ENCODE measurements at regions not wholly inside any gene's neighbourhood (a gene's known extent, or its start where the extent isn't known, plus 50 kb on each side); places are given as distances from the start of the nearest gene placed in this dataset.

DNA sequence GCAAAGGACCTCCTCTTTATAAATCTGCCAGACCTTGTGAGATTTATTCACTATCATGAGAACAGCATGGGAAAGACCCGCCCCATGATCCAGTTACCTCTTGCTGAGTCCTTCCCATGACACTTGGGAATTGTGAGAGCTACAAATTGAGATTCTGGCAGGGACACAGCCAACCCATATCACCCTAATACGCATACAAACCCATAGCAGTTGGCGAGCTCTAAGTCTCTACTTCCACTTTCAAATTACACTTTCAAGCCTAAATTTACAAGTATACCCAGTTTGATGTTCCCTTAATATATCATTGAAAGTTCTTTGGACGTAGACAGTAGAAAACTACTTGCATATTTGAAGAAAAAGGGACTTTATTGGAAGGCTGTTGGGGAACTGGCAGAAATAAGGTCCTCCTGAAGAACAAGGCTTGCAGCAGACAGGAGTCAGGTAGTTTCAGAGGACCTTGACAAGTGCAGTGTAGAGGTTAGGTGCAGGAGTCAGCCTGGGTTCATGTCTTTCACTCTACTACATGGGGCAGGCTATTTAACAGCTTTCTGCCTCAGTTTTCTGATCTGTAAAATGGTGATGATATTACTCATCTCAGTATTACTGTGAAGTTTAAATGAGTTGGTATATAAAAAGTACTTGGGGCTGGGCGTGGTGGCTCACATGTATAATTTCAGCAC, 107.9 kb upstream of the EEF2KMT start:
- TF ChIP-seq POLR2AphosphoS5 (IDR thresholded peaks at IDR 0.05; ENCODE audit: low read depth, low read length): no peak
- TF ChIP-seq, protein P1, sequence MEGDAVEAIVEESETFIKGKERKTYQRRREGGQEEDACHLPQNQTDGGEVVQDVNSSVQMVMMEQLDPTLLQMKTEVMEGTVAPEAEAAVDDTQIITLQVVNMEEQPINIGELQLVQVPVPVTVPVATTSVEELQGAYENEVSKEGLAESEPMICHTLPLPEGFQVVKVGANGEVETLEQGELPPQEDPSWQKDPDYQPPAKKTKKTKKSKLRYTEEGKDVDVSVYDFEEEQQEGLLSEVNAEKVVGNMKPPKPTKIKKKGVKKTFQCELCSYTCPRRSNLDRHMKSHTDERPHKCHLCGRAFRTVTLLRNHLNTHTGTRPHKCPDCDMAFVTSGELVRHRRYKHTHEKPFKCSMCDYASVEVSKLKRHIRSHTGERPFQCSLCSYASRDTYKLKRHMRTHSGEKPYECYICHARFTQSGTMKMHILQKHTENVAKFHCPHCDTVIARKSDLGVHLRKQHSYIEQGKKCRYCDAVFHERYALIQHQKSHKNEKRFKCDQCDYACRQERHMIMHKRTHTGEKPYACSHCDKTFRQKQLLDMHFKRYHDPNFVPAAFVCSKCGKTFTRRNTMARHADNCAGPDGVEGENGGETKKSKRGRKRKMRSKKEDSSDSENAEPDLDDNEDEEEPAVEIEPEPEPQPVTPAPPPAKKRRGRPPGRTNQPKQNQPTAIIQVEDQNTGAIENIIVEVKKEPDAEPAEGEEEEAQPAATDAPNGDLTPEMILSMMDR (IDR thresholded peaks at IDR 0.05 in 2 of 3, conservative IDR thresholded peaks at IDR 0.05 in 1 of 3; ENCODE audit: borderline replicate concordance in 1 of 3, insufficient read depth in 1 of 3, low read depth in 2 of 3, low read length in 2 of 3): no peak
- TF ChIP-seq, protein P2, sequence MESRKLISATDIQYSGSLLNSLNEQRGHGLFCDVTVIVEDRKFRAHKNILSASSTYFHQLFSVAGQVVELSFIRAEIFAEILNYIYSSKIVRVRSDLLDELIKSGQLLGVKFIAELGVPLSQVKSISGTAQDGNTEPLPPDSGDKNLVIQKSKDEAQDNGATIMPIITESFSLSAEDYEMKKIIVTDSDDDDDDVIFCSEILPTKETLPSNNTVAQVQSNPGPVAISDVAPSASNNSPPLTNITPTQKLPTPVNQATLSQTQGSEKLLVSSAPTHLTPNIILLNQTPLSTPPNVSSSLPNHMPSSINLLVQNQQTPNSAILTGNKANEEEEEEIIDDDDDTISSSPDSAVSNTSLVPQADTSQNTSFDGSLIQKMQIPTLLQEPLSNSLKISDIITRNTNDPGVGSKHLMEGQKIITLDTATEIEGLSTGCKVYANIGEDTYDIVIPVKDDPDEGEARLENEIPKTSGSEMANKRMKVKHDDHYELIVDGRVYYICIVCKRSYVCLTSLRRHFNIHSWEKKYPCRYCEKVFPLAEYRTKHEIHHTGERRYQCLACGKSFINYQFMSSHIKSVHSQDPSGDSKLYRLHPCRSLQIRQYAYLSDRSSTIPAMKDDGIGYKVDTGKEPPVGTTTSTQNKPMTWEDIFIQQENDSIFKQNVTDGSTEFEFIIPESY (IDR thresholded peaks at IDR 0.05; ENCODE audit: extremely low read depth, insufficient replicate concordance, low read length): no peak
- TF ChIP-seq SP1 (IDR thresholded peaks at IDR 0.05; ENCODE audit: low read depth): no peak
- TF ChIP-seq POLR2A (IDR thresholded peaks at IDR 0.05; ENCODE audit: borderline replicate concordance, extremely low read depth, insufficient read depth, insufficient read length): no peak
- TF ChIP-seq, protein P3, sequence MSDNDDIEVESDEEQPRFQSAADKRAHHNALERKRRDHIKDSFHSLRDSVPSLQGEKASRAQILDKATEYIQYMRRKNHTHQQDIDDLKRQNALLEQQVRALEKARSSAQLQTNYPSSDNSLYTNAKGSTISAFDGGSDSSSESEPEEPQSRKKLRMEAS (IDR thresholded peaks at IDR 0.05): no peak
- no peak for TF ChIP-seq EZH2 (IDR thresholded peaks at IDR 0.05)
- no peak for TF ChIP-seq JUND (IDR thresholded peaks at IDR 0.05)
- no peak for TF ChIP-seq RAD21 (IDR thresholded peaks at IDR 0.05; ENCODE audit: low read depth)
- TF ChIP-seq, protein P4, sequence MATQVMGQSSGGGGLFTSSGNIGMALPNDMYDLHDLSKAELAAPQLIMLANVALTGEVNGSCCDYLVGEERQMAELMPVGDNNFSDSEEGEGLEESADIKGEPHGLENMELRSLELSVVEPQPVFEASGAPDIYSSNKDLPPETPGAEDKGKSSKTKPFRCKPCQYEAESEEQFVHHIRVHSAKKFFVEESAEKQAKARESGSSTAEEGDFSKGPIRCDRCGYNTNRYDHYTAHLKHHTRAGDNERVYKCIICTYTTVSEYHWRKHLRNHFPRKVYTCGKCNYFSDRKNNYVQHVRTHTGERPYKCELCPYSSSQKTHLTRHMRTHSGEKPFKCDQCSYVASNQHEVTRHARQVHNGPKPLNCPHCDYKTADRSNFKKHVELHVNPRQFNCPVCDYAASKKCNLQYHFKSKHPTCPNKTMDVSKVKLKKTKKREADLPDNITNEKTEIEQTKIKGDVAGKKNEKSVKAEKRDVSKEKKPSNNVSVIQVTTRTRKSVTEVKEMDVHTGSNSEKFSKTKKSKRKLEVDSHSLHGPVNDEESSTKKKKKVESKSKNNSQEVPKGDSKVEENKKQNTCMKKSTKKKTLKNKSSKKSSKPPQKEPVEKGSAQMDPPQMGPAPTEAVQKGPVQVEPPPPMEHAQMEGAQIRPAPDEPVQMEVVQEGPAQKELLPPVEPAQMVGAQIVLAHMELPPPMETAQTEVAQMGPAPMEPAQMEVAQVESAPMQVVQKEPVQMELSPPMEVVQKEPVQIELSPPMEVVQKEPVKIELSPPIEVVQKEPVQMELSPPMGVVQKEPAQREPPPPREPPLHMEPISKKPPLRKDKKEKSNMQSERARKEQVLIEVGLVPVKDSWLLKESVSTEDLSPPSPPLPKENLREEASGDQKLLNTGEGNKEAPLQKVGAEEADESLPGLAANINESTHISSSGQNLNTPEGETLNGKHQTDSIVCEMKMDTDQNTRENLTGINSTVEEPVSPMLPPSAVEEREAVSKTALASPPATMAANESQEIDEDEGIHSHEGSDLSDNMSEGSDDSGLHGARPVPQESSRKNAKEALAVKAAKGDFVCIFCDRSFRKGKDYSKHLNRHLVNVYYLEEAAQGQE (IDR thresholded peaks at IDR 0.05; ENCODE audit: low read depth): no peak
- TF ChIP-seq SIN3A (IDR thresholded peaks at IDR 0.05; ENCODE audit: low read depth): no peak
- no peak for TF ChIP-seq EZH2phosphoT487 (IDR thresholded peaks at IDR 0.05; ENCODE audit: borderline replicate concordance)
- no peak for TF ChIP-seq CBX3 (IDR thresholded peaks at IDR 0.05; ENCODE audit: low read depth)
